AG09309 (cell line): ENCODE measurements at regions not wholly inside any gene's neighbourhood (a gene's known extent, or its start where the extent isn't known, plus 50 kb on each side); places are given as distances from the start of the nearest gene placed in this dataset.

Experiments used
- DNase-seq: peaks from one replicate; pipeline ENCODE4 v3.0.0-alpha.2; 2010; ENCODE audit warnings: low read depth
- H3K4me3 ChIP-seq: 2 replicates; pipeline ENCODE4 v1.5.1; 2011; ENCODE audit warnings: mild to moderate bottlenecking, low read depth, low read length, moderate library complexity; ENCODE audit not compliant: control insufficient read depth
- TF ChIP-seq, protein P1 (sequence below): IDR thresholded peaks from 2 replicates; pipeline ENCODE4 v1.5.1; 2011; ENCODE audit warnings: mild to moderate bottlenecking, low read depth, low read length, inconsistent platforms; ENCODE audit not compliant: insufficient read depth, control insufficient read depth; ENCODE audit errors: missing control alignments

DNA sequence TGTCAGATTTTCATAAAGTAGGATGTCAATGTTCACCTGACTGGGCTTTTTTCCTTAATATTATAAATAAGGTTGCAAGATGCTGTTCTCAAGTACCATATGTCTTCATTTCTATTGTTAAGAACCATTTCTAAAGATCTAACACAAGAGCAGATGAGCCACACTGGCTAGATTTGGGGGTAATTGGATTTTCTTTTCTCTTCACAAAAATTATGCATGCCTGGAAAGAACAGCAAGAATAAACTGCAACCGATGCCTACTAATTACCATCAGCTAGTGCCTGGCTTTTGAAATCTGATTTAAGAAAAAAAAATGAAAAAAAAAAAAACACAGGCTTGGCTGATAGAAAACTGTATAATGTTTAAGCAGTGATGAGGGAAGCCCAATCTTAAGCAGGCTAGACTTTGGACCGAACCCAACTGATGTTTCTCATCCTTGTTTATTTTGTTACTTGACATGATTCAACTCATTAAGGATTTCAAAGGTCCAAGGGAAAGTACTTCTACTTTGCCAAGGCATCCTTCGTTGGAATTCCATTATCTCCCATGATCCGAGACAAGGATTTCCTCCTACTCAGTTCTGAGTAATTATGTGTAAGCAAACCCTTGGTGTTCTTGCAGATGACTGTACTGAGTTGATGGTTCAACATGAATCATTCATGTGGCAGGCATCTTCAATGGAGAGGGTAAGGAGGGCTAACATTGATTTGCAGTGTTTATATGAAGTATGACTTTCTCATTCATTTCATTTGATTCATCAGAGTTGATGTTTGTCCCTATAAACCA lies 300.5 kb downstream of the SPRY2 start:
- no peak overlapping the region for H3K4me3 ChIP-seq
- peak; percentile 97 for DNase-seq
- TF ChIP-seq, protein P1, sequence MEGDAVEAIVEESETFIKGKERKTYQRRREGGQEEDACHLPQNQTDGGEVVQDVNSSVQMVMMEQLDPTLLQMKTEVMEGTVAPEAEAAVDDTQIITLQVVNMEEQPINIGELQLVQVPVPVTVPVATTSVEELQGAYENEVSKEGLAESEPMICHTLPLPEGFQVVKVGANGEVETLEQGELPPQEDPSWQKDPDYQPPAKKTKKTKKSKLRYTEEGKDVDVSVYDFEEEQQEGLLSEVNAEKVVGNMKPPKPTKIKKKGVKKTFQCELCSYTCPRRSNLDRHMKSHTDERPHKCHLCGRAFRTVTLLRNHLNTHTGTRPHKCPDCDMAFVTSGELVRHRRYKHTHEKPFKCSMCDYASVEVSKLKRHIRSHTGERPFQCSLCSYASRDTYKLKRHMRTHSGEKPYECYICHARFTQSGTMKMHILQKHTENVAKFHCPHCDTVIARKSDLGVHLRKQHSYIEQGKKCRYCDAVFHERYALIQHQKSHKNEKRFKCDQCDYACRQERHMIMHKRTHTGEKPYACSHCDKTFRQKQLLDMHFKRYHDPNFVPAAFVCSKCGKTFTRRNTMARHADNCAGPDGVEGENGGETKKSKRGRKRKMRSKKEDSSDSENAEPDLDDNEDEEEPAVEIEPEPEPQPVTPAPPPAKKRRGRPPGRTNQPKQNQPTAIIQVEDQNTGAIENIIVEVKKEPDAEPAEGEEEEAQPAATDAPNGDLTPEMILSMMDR = no peak

DNA sequence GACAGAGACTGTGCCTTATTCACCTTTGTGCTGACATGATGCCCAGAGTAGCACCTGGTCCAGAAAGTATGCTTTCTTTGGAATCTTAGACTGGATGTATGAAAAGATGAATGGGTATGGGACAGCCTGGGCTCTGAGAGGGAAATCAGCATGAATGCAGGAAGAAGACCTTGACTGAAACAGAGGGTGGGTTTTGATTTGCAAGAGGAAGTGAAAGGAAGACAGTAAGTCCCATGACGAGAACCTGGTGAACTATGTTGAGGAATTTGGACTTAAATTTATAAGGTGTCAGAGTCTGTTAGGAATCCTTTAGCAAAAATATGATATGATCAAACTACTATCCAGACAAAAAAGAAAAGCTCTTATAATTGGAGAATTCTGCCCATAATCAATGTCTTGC lies 301.9 kb downstream of the SPRY2 start:
- no peak for DNase-seq
- no peak overlapping the region for H3K4me3 ChIP-seq
- TF ChIP-seq, protein P1 = no peak

DNA sequence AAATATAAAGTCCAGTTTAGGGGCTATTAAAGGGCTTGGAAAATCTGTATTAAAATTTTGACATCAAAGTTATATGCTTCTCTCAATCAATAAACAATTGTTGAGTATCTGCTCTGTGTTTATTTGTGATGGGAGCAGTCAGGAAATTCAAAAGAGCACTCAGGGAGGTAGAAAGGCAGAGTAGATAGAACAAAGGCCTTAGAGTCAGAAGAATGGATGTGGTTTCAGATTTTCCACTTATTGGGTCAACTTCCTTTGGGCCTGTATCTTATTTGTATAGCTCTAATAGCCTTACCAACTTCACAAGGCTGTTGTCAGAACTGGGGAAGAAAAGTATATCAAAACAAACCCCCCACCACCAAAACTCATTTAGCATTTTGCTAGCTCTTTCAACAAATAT lies 302.6 kb downstream of the SPRY2 start:
- TF ChIP-seq, protein P1 = no peak
- no peak overlapping the region for H3K4me3 ChIP-seq
- DNase-seq = no peak

DNA sequence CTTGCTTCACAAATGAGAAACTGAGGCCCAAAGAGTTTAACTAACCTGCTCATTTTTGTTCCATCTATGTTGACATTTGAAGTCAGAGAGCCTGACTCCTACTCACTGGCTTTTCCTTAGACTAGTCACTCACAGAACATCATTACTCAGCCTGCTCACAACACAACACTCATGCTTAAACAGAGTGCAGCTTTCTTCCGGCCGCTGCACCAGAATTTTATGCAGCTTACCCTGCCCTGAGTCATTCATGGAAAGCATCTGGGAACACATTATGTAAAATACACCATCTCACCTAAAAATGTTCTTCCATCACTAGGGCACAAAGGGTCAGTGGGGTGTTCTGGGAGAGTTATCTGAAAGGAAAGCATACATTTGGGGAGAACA lies 303.4 kb downstream of the SPRY2 start:
- DNase-seq = peak; percentile 68
- TF ChIP-seq, protein P1 = no peak
- no peak overlapping the region for H3K4me3 ChIP-seq

DNA sequence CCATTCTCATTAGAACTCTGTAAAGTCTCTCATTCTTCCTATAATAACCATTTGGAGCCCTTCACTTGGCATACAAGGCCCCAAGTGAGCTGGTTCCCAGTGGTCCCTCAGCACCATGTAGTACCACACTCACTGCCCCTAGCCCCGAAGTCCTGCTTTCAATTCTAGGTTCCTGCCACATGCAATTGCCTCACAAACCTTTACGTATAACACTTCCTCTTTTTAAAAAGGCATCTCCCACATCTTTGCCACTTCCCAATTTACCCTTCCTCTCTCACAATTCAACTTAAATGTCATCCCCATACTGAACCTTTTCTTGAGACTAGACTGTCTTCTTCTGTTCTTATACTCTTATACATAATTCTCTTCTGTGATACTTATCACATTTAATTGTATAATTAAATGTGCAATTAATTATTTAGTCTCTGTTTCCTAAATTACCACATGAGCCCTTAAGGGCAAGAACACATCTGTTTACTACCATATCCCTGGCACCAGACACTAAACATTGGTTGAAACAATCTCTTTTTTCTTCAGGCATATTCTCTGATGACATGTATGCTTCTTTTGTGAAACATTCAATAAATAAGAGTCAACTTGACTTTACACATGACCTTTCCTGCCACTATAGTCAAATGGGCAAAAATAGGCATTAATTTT lies 304.0 kb downstream of the SPRY2 start:
- TF ChIP-seq, protein P1 = no peak
- DNase-seq = no peak
- no peak overlapping the region for H3K4me3 ChIP-seq

DNA sequence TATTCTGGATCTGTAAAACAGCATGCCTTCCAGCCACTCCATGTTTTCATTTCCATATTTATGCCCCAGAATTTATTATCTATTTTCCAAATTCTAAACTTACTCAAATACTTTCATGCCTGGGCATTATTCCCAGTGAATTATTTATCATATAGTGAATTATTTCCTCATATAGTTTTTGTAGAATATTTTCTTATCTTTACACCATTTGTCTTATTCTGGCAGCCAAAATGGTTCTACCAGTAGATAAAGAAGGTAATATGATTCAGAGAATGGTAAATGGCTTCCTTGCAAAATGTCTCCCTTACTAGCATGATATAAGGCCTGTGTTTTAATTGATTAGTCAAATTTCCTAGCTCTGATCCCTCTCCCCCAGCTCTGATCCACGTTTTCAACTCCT lies 305.8 kb downstream of the SPRY2 start:
- TF ChIP-seq, protein P1 = no peak
- H3K4me3 ChIP-seq = no peak overlapping the region
- DNase-seq = no peak
